ENCODE measurements at regions not wholly inside any gene's neighbourhood (a gene's known extent, or its start where the extent isn't known, plus 50 kb on each side); places are given as distances from the start of the nearest gene placed in this dataset.

DNA sequence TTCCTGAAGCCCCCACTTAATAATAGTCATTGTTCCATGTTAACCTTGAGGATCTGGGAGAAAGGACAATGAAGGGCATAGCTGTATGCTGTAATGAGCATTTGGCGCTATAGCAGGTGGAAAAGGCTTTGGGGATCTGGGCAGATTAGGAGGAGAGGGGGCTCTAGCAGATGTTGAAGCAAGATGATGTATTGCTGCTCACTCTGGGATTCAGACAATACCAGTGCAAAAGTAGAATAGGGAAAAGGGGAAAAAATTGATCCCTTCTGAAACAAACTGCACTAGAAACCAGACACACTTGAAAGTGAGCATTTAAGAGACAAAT is 575.3 kb upstream of the MEF2C start:
- no peak overlapping the region for H3K4me3 ChIP-seq
- TF ChIP-seq POLR2AphosphoS5 (IDR thresholded peaks at IDR 0.05), result no peak
- no peak for TF ChIP-seq POLR2A (IDR thresholded peaks at IDR 0.05)
- TF ChIP-seq, protein P1, sequence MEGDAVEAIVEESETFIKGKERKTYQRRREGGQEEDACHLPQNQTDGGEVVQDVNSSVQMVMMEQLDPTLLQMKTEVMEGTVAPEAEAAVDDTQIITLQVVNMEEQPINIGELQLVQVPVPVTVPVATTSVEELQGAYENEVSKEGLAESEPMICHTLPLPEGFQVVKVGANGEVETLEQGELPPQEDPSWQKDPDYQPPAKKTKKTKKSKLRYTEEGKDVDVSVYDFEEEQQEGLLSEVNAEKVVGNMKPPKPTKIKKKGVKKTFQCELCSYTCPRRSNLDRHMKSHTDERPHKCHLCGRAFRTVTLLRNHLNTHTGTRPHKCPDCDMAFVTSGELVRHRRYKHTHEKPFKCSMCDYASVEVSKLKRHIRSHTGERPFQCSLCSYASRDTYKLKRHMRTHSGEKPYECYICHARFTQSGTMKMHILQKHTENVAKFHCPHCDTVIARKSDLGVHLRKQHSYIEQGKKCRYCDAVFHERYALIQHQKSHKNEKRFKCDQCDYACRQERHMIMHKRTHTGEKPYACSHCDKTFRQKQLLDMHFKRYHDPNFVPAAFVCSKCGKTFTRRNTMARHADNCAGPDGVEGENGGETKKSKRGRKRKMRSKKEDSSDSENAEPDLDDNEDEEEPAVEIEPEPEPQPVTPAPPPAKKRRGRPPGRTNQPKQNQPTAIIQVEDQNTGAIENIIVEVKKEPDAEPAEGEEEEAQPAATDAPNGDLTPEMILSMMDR (IDR thresholded peaks at IDR 0.05), result no peak
- no peak for TF ChIP-seq EP300 (IDR thresholded peaks at IDR 0.05)
- no peaks in the 10 kb centered on the region for H3K9me3 ChIP-seq
- no peaks in the 10 kb centered on the region for H3K36me3 ChIP-seq
- H3K27me3 ChIP-seq, result no peaks in the 10 kb centered on the region
- H3K27ac ChIP-seq, result peak overlapping the region in 3 of 4 donors; percentile 6 to 53 (median 40)
- WGBS, 2 donors (ENCODE audit: low coverage in 1 of 2), result 71% methylated on average over 1 of the region's 1 CpG; no CpG with 5 or more reads in 1 of the 2 donors
- ATAC-seq, result no peak
- peaks cover 0 to 17% (median 7%) of the 10 kb centered on the region in 3 donors for H3K4me1 ChIP-seq

DNA sequence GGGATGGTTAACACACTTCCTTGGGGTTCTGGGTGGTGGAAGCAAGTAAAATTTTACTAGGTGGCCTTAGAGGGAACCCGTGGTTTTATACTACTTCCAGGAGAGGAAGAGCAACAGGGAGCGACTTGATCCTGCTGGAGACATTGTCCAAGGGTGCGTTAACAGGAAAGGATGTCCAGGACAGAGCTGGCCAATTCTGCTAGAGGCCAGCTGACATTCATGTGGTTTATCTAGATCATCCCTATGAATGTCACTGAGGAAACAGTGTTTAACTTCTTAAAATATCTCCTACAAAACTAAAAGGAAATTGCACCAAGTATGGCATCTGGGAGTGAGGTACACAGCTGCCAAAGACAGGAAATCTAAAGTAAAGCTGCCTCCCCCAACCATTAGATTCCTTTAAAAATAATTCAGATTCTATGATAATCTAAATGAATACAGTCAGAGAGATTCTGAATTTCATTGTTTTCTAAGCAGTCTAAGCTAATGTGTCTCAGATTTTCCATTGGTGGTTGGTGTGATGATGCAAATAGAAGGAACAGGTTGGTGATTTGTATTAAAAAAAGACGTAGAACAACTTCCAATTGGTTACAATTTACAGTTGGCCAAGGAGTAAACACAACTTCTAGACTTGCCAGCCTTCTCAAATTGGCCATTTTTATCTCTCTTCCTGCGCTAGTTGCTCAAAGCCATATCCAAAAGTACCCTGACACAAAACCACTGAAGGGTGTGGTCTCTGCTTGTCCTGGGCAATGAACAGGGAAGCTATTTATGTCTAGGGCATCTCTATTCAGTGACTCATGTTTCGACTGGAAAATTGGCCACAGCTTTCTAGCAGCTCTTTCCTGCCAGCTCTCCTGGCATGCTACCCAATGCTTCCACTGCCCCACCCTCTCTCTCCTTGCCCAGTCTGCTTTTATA is 574.7 kb upstream of the MEF2C start:
- no peaks in the 10 kb centered on the region for H3K9me3 ChIP-seq
- H3K27ac ChIP-seq, result peak overlapping the region; percentile 12 to 53 (median 45)
- ATAC-seq, result peak; percentile 87
- peaks cover 0 to 17% (median 7%) of the 10 kb centered on the region in 3 donors for H3K4me1 ChIP-seq
- no peaks in the 10 kb centered on the region for H3K36me3 ChIP-seq
- peak; percentile 62 for TF ChIP-seq POLR2AphosphoS5 (IDR thresholded peaks at IDR 0.05)
- no peak for TF ChIP-seq POLR2A (IDR thresholded peaks at IDR 0.05)
- H3K27me3 ChIP-seq, result no peaks in the 10 kb centered on the region
- 31 to 44% methylated on average over 3 to 6 of the region's 6 CpGs for WGBS, 2 donors (ENCODE audit: low coverage in 1 of 2)
- H3K4me3 ChIP-seq, result no peak overlapping the region

GRCh38 chr5:89452081-89452480 is 569.1 kb upstream of the MEF2C start:
- Histone ChIP-seq H3K4me1 (peaks cover 0 to under 1% (median 0%) of the 10 kb centered on the region in 3 donors), H3K27me3 (no peaks in the 10 kb centered on the region), H3K9me3 (no peaks in the 10 kb centered on the region), H3K36me3 (no peaks in the 10 kb centered on the region), H3K27ac (no peak overlapping the region), H3K4me3 (no peak overlapping the region)
- no peak for TF ChIP-seq POLR2AphosphoS5 (IDR thresholded peaks at IDR 0.05)
- ATAC-seq, result no peak
- 89 to 100% methylated on average over 4 of the region's 4 CpGs for WGBS, 2 donors (ENCODE audit: low coverage in 1 of 2)

DNA sequence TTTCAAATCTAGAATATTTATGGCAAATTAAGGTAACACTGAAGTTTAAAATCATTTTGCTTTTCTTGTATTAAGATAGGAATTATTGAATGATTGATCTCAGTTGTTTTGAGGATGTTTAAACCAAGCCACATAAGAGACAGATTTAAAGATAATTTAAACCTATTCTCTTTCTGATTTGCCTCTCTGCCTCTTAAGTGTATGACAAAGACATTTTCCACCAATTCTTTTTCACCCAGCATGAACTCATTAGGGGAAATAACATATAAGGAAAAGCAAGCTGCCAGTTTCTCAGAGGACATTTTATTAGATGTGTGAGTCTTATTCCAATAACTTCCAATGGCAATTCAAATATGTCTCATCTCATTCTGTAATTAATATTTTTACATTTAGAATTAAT is 568.3 kb upstream of the MEF2C start:
- ATAC-seq, result no peak
- no peaks in the 10 kb centered on the region for H3K9me3 ChIP-seq
- no peaks in the 10 kb centered on the region for H3K4me1 ChIP-seq
- no peaks in the 10 kb centered on the region for H3K27me3 ChIP-seq
- H3K27ac ChIP-seq, result no peak overlapping the region
- TF ChIP-seq POLR2AphosphoS5 (IDR thresholded peaks at IDR 0.05) (no peak), POLR2A (IDR thresholded peaks at IDR 0.05) (no peak), EP300 (IDR thresholded peaks at IDR 0.05) (no peak)
- TF ChIP-seq, protein P1 (IDR thresholded peaks at IDR 0.05), result no peak
- H3K4me3 ChIP-seq, result no peak overlapping the region
- no peaks in the 10 kb centered on the region for H3K36me3 ChIP-seq

DNA sequence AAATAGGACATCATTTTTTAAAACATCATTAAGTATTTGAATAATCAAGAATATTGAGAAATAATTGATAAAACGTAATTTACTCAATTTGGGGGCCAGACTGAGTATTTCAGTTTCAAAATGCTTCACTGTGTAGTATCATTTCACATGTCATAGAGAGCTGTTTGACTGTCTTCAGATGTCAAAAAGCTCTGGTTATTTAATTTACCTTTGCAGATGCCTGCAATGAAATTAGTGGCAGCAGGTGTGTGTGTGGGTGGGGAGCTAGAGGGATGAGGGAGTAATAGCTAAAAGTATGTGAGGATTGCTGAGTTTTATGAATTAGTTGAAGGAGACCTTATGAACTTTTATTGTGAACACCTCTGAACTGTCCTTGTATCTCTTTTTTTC is 567.2 kb upstream of the MEF2C start:
- no peak overlapping the region for H3K27ac ChIP-seq
- H3K36me3 ChIP-seq, result no peaks in the 10 kb centered on the region
- ATAC-seq, result no peak
- TF ChIP-seq EP300 (IDR thresholded peaks at IDR 0.05) (no peak), POLR2AphosphoS5 (IDR thresholded peaks at IDR 0.05) (no peak), POLR2A (IDR thresholded peaks at IDR 0.05) (no peak)
- TF ChIP-seq, protein P1 (IDR thresholded peaks at IDR 0.05), result no peak
- no peak overlapping the region for H3K4me3 ChIP-seq
- 80 to 83% methylated on average over 1 of the region's 1 CpG for WGBS, 2 donors (ENCODE audit: low coverage in 1 of 2)
- H3K27me3 ChIP-seq, result no peaks in the 10 kb centered on the region
- no peaks in the 10 kb centered on the region for H3K4me1 ChIP-seq
- H3K9me3 ChIP-seq, result no peaks in the 10 kb centered on the region
